ENCODE measurements at regions not wholly inside any gene's neighbourhood (a gene's known extent, or its start where the extent isn't known, plus 50 kb on each side); places are given as distances from the start of the nearest gene placed in this dataset.

DNA sequence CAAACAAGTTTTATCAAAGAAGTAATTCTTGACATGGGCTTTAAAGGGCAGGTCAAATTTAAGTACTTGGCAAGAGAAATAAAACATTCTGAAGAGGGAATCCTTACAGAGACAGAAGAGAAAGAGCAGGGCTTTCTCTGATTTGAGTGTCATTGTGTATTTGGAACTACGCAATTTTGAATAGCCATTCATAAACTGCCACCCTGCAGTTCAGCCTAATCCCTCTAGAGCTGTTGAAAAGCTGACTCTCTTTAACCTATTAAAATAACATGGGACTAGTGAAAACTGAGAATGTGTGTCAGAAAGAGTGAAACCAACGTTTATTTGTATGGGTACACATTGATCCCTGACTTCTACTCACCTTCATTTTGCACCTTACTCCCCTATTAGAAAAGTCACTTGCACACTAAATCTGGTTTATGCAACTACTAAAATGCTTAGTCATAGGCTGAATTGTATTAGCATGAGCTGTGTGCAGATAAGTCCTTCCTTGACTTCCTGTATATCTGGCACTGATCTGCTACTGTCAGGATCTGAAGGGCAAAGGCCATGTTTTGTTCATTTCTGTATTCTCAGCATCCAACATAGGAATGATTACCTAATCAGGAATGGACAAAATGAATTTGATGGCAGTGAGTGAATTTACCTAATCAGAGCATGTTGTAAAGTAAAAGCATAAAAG, 458.9 kb downstream of the NOVA1 start:
- CTCF ChIA-PET (ENCODE audit: low intra/inter-chr PET ratio), result no interaction called here
- Histone ChIP-seq H3K4me3 (no peak overlapping the region), H3K4me2 (ENCODE audit: insufficient read depth, low read length) (no peak overlapping the region), H3K9me1 (ENCODE audit: control insufficient read depth, insufficient read depth, low read length) (no peaks in the 10 kb centered on the region), H3K9ac (ENCODE audit: insufficient read depth in 1 of 2, low read depth in 2 of 2, low read length in 2 of 2) (no peak overlapping the region), H3K27me3 (ENCODE audit: control insufficient read depth in 2 of 2, insufficient read depth in 2 of 2, low read length in 2 of 2) (no peaks in the 10 kb centered on the region), H3K36me3 (ENCODE audit: control insufficient read depth, insufficient read depth, low read length) (no peaks in the 10 kb centered on the region), H4K20me1 (replicated peaks; ENCODE audit: control insufficient read depth, insufficient read depth, low read length) (no peaks in the 10 kb centered on the region), H3K4me1 (replicated peaks in 1 of 2; ENCODE audit: control insufficient read depth in 2 of 2, insufficient read depth in 2 of 2, low read length in 2 of 2) (no peaks in the 10 kb centered on the region), H3K27ac (ENCODE audit: extremely low read depth, low read depth, low read length) (no peak overlapping the region), H2AFZ (ENCODE audit: low read depth, low read length) (no peak overlapping the region), H3K9me3 (replicated peaks; ENCODE audit: control insufficient read depth, insufficient read depth, low read depth, low read length) (no peaks in the 10 kb centered on the region), H3K79me2 (ENCODE audit: control insufficient read depth, insufficient read depth, low read length) (no peaks in the 10 kb centered on the region)
- no peak for ATAC-seq
- no TSS peak for BruUV-seq (replicated peaks)
- WGBS (ENCODE audit: insufficient coverage, low coverage, missing lambda C conversion rate), result 8% methylated on average over 2 of the region's 2 CpGs
- DNase-seq (ENCODE audit: extremely low read depth in 1 of 4, low spot score in 3 of 4), result no peak
- in situ Hi-C loops (cut with MboI) (no loop called here), intact Hi-C loops (cut with micrococcal nuclease) (no loop called here)
- TF ChIP-seq, protein P1, sequence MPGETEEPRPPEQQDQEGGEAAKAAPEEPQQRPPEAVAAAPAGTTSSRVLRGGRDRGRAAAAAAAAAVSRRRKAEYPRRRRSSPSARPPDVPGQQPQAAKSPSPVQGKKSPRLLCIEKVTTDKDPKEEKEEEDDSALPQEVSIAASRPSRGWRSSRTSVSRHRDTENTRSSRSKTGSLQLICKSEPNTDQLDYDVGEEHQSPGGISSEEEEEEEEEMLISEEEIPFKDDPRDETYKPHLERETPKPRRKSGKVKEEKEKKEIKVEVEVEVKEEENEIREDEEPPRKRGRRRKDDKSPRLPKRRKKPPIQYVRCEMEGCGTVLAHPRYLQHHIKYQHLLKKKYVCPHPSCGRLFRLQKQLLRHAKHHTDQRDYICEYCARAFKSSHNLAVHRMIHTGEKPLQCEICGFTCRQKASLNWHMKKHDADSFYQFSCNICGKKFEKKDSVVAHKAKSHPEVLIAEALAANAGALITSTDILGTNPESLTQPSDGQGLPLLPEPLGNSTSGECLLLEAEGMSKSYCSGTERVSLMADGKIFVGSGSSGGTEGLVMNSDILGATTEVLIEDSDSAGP (CRISPR knock-in tag; IDR thresholded peaks at IDR 0.05), result no peak
- no peak for TF ChIP-seq ZNF77 (CRISPR knock-in tag; IDR thresholded peaks at IDR 0.05)
- TF ChIP-seq SMC3 (conservative IDR thresholded peaks at IDR 0.05; ENCODE audit: insufficient read depth, low read depth, low read length), result no peak
- POLR2A ChIA-PET, result no interaction called here
- FAIRE-seq, result no peak

DNA sequence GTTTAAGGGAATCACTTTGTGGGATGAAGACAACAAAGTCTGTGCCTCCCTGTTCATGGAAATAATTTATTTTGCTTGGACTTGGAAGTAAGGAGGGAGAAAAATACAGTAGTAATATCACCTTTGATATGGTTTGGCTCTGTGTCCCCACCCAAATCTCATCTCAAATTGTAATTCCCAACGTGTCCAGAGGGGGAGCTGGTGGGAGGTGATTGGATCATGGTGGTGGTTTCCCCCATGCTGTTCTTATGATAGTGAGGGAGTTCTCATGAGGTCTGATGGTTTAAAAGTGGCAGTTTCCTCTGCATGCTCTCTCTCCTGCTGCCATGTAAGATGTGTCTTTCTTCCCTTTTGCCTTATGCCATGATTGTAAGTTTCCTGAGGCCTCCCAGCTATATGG, 460.7 kb downstream of the NOVA1 start:
- H3K9me3 ChIP-seq (replicated peaks; ENCODE audit: control insufficient read depth, insufficient read depth, low read depth, low read length), result no peaks in the 10 kb centered on the region
- ChIA-PET POLR2A (no interaction called here), CTCF (ENCODE audit: low intra/inter-chr PET ratio) (no interaction called here)
- H3K9me1 ChIP-seq (ENCODE audit: control insufficient read depth, insufficient read depth, low read length), result no peaks in the 10 kb centered on the region
- FAIRE-seq (no peak), DNase-seq (ENCODE audit: extremely low read depth in 1 of 4, low spot score in 3 of 4) (no peak), ATAC-seq (no peak)
- H3K36me3 ChIP-seq (ENCODE audit: control insufficient read depth, insufficient read depth, low read length), result no peaks in the 10 kb centered on the region
- no peak overlapping the region for H3K4me2 ChIP-seq (ENCODE audit: insufficient read depth, low read length)
- BruUV-seq (replicated peaks), result no TSS peak
- no peak overlapping the region for H3K9ac ChIP-seq (ENCODE audit: insufficient read depth in 1 of 2, low read depth in 2 of 2, low read length in 2 of 2)
- no peak overlapping the region for H3K27ac ChIP-seq (ENCODE audit: extremely low read depth, low read depth, low read length)
- no peaks in the 10 kb centered on the region for H3K79me2 ChIP-seq (ENCODE audit: control insufficient read depth, insufficient read depth, low read length)
- 0% methylated on average over 1 of the region's 1 CpG for WGBS (ENCODE audit: insufficient coverage, low coverage, missing lambda C conversion rate)
- in situ Hi-C loops (cut with MboI) (no loop called here), intact Hi-C loops (cut with micrococcal nuclease) (no loop called here)
- H3K4me3 ChIP-seq, result no peak overlapping the region
- H2AFZ ChIP-seq (ENCODE audit: low read depth, low read length), result no peak overlapping the region
- no peaks in the 10 kb centered on the region for H4K20me1 ChIP-seq (replicated peaks; ENCODE audit: control insufficient read depth, insufficient read depth, low read length)
- H3K27me3 ChIP-seq (ENCODE audit: control insufficient read depth in 2 of 2, insufficient read depth in 2 of 2, low read length in 2 of 2), result no peaks in the 10 kb centered on the region
- no peaks in the 10 kb centered on the region for H3K4me1 ChIP-seq (replicated peaks in 1 of 2; ENCODE audit: control insufficient read depth in 2 of 2, insufficient read depth in 2 of 2, low read length in 2 of 2)
- TF ChIP-seq, protein P2, sequence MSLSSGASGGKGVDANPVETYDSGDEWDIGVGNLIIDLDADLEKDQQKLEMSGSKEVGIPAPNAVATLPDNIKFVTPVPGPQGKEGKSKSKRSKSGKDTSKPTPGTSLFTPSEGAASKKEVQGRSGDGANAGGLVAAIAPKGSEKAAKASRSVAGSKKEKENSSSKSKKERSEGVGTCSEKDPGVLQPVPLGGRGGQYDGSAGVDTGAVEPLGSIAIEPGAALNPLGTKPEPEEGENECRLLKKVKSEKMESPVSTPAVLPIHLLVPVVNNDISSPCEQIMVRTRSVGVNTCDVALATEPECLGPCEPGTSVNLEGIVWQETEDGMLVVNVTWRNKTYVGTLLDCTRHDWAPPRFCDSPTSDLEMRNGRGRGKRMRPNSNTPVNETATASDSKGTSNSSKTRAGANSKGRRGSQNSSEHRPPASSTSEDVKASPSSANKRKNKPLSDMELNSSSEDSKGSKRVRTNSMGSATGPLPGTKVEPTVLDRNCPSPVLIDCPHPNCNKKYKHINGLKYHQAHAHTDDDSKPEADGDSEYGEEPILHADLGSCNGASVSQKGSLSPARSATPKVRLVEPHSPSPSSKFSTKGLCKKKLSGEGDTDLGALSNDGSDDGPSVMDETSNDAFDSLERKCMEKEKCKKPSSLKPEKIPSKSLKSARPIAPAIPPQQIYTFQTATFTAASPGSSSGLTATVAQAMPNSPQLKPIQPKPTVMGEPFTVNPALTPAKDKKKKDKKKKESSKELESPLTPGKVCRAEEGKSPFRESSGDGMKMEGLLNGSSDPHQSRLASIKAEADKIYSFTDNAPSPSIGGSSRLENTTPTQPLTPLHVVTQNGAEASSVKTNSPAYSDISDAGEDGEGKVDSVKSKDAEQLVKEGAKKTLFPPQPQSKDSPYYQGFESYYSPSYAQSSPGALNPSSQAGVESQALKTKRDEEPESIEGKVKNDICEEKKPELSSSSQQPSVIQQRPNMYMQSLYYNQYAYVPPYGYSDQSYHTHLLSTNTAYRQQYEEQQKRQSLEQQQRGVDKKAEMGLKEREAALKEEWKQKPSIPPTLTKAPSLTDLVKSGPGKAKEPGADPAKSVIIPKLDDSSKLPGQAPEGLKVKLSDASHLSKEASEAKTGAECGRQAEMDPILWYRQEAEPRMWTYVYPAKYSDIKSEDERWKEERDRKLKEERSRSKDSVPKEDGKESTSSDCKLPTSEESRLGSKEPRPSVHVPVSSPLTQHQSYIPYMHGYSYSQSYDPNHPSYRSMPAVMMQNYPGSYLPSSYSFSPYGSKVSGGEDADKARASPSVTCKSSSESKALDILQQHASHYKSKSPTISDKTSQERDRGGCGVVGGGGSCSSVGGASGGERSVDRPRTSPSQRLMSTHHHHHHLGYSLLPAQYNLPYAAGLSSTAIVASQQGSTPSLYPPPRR (CRISPR knock-in tag; IDR thresholded peaks at IDR 0.05; ENCODE audit: borderline replicate concordance), result no peak
- TF ChIP-seq, protein P3, sequence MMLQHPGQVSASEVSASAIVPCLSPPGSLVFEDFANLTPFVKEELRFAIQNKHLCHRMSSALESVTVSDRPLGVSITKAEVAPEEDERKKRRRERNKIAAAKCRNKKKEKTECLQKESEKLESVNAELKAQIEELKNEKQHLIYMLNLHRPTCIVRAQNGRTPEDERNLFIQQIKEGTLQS (IDR thresholded peaks at IDR 0.05), result no peak
- TF ChIP-seq, protein P3 (CRISPR knock-in tag; conservative IDR thresholded peaks at IDR 0.05), result no peak

All from K562 (cell line).